Neural progenitor cell (in vitro differentiated cells): ENCODE measurements at regions not wholly inside any gene's neighbourhood (a gene's known extent, or its start where the extent isn't known, plus 50 kb on each side); places are given as distances from the start of the nearest gene placed in this dataset.

Experiments used
- DNase-seq: peaks from one replicate; pipeline ENCODE4 v3.0.0-alpha.2; 2016; ENCODE audit warnings: low spot score
- H2AFZ ChIP-seq: fragments of 200-600 bp; sonication (generic); replicated peaks from 2 replicates; pipeline ENCODE4 v1.6.1; 2016; ENCODE audit warnings: antibody characterized with exemption
- H3F3A ChIP-seq: fragments of 200-600 bp; sonication (generic); 2 replicates; pipeline ENCODE4 v1.6.1; 2016; ENCODE audit warnings: antibody characterized with exemption, low read depth
- H3K27ac ChIP-seq: fragments of 200-600 bp; sonication (generic); 2 replicates; pipeline ENCODE4 v1.5.1; 2016; ENCODE audit warnings: mild to moderate bottlenecking
- H3K27me3 ChIP-seq: fragments of 200-600 bp; sonication (generic); 2 replicates; pipeline ENCODE4 v1.6.1; 2016; ENCODE audit warnings: mild to moderate bottlenecking, moderate library complexity
- H3K36me3 ChIP-seq: fragments of 200-600 bp; sonication (generic); 2 replicates; pipeline ENCODE4 v1.5.1; 2016
- H3K4me1 ChIP-seq: fragments of 200-600 bp; sonication (generic); 2 replicates; pipeline ENCODE4 v1.6.1; 2016; ENCODE audit warnings: mixed run types
- H3K4me2 ChIP-seq: fragments of 200-600 bp; sonication (generic); 2 replicates; pipeline ENCODE4 v1.6.1; 2016
- H3K4me3 ChIP-seq: fragments of 200-600 bp; sonication (generic); 2 replicates; pipeline ENCODE4 v1.5.1; 2016
- H3K79me2 ChIP-seq: fragments of 200-600 bp; sonication (generic); 2 replicates; pipeline ENCODE4 v1.6.1; 2016; ENCODE audit warnings: low read depth
- H3K9ac ChIP-seq: fragments of 200-600 bp; sonication (generic); 2 replicates; pipeline ENCODE4 v1.6.1; 2016
- H3K9me3 ChIP-seq: fragments of 200-600 bp; sonication (generic); 2 replicates; pipeline ENCODE4 v1.5.1; 2016; ENCODE audit warnings: low read depth
- H4K20me1 ChIP-seq: fragments of 200-600 bp; sonication (generic); 2 replicates; pipeline ENCODE4 v1.6.1; 2016; ENCODE audit warnings: low read depth
- H3K27ac Mint-ChIP-seq: 3 replicates; pipeline ENCODE4 v1.8.0; 2021; ENCODE audit warnings: mixed read lengths
- H3K27me3 Mint-ChIP-seq: 2 replicates; pipeline ENCODE4 v1.8.0; 2022; ENCODE audit warnings: low read depth, mild to moderate bottlenecking, inconsistent platforms, moderate library complexity, mixed read lengths; ENCODE audit not compliant: insufficient read depth
- H3K36me3 Mint-ChIP-seq: 3 replicates; pipeline ENCODE4 v1.8.0; 2021; ENCODE audit warnings: mixed read lengths
- H3K4me1 Mint-ChIP-seq: 3 replicates; pipeline ENCODE4 v1.8.0; 2021; ENCODE audit warnings: mixed read lengths
- H3K4me3 Mint-ChIP-seq: 3 replicates; pipeline ENCODE4 v1.8.0; 2021; ENCODE audit warnings: mild to moderate bottlenecking, moderate library complexity, mixed read lengths
- H3K9me3 Mint-ChIP-seq: 3 replicates; pipeline ENCODE4 v1.8.0; 2020; ENCODE audit warnings: mixed read lengths
- CTCF ChIP-seq: fragments of 200-600 bp; sonication (generic); IDR thresholded peaks from 2 replicates; pipeline ENCODE4 v1.5.1; 2017; ENCODE audit warnings: antibody characterized with exemption, mild to moderate bottlenecking
- EZH2 ChIP-seq: fragments of 200-600 bp; sonication (generic); IDR thresholded peaks from 2 replicates; pipeline ENCODE4 v1.6.1; 2017; ENCODE audit warnings: antibody characterized with exemption, mild to moderate bottlenecking, moderate library complexity
- EZH2phosphoT487 ChIP-seq: fragments of 200-600 bp; sonication (generic); IDR thresholded peaks from 2 replicates; pipeline ENCODE4 v1.6.1; 2017; ENCODE audit warnings: antibody characterized with exemption

GRCh38 chr1:17915511-17916197 is 160.5 kb downstream of the ACTL8 start:
- Histone ChIP-seq H3K4me3 (no peak overlapping the region), H3F3A (peaks cover 1% of the 10 kb centered on the region), H4K20me1 (peaks cover 6% of the 10 kb centered on the region), H3K27ac (no peak overlapping the region), H2AFZ (no peak overlapping the region), H3K27me3 (peaks cover 15% of the 10 kb centered on the region), H3K4me2 (no peak overlapping the region), H3K79me2 (no peaks in the 10 kb centered on the region), H3K9me3 (no peaks in the 10 kb centered on the region), H3K9ac (no peak overlapping the region), H3K36me3 (no peaks in the 10 kb centered on the region), H3K4me1 (no peaks in the 10 kb centered on the region)
- no peak for TF ChIP-seq CTCF
- TF ChIP-seq EZH2phosphoT487: no peak
- no peak for TF ChIP-seq EZH2
- H3K4me3 Mint-ChIP-seq: no peak overlapping the region
- no peak for DNase-seq
- H3K9me3 Mint-ChIP-seq: no peaks in the 10 kb centered on the region
- no peaks in the 10 kb centered on the region for H3K36me3 Mint-ChIP-seq
- no peak overlapping the region for H3K27ac Mint-ChIP-seq
- no peaks in the 10 kb centered on the region for H3K4me1 Mint-ChIP-seq
- H3K27me3 Mint-ChIP-seq: peaks cover 27% of the 10 kb centered on the region

DNA sequence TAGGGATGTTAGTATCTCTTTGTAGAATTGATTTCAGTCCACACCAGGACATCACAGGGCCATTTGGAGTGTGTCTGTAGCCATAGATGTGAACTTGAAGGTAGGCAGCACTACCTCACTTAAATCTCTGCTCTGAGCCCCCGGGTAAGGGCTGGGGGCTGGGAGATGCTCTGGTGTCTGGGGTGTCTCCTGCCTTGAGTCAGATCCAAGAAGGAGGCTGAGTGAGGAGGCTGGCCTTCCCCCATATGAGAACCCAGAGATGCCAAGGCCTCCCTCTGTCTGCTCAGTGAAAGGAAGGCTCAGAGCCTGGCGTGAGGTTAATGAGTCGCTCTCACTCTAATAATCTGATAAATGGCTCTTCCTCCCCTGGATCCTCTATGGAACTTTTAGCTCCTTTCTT is 161.6 kb downstream of the ACTL8 start:
- Histone ChIP-seq H4K20me1 (peaks cover 6% of the 10 kb centered on the region), H3K9ac (no peak overlapping the region), H3F3A (no peaks in the 10 kb centered on the region), H3K27me3 (peaks cover 15% of the 10 kb centered on the region), H3K27ac (no peak overlapping the region), H3K79me2 (no peaks in the 10 kb centered on the region), H3K4me3 (no peak overlapping the region), H3K4me1 (no peaks in the 10 kb centered on the region), H3K9me3 (no peaks in the 10 kb centered on the region), H3K36me3 (no peaks in the 10 kb centered on the region), H3K4me2 (no peak overlapping the region), H2AFZ (no peak overlapping the region)
- TF ChIP-seq CTCF: no peak
- TF ChIP-seq EZH2: no peak
- no peak for TF ChIP-seq EZH2phosphoT487
- H3K4me3 Mint-ChIP-seq: no peak overlapping the region
- H3K36me3 Mint-ChIP-seq: no peaks in the 10 kb centered on the region
- no peaks in the 10 kb centered on the region for H3K9me3 Mint-ChIP-seq
- no peak overlapping the region for H3K27ac Mint-ChIP-seq
- no peaks in the 10 kb centered on the region for H3K4me1 Mint-ChIP-seq
- DNase-seq: no peak
- H3K27me3 Mint-ChIP-seq: peaks cover 25% of the 10 kb centered on the region

DNA sequence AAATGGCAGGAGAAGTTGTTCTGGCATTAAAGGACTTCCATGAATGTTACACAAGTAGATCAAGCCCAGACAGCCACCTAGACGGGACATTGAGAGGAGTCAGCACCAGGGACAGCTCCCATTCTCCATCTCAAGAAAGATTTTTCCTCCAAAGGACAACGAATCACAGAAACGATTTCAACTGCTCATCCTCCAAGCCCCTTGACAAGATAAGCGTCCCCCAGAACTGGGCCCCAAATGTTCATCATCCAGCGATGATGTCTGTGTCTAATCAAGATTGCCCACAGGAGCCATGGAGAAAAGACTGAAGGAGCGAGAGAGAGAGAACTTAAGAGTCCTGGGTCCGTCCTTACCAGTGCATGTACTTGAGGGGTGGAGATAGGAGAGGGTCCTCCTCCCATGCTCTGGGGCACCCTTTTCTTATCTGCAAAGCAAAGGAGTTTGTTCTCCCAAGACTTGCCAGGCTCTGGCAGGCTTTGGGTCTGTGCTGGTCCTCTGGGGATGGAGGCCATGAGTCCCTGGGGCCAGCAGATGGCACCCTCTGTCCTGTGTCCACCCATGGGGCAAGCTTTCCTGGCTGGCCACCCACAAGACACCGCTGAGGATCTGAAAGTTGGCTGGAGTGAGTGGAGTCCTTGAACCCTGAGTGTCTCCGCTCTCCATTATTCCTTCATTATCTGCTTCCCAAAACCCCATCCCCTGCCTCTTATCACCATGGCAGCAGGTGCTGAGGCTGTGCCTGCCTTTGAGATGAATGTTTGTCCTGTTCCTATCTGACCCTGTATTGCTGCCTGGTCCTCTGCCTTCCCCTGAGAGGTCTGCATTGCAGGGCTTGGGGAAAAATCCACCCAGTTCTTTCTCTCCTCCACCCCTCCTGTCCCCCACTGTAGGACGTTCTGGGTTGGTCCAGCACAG is 164.6 kb downstream of the ACTL8 start:
- H3K4me3 Mint-ChIP-seq: peak overlapping the region; percentile 0
- peaks cover 19% of the 10 kb centered on the region for H3K27me3 Mint-ChIP-seq

More for the DNA sequence above, 164.6 kb downstream of the ACTL8 start:
- Mint-ChIP-seq H3K27ac (no peak overlapping the region), H3K4me1 (no peaks in the 10 kb centered on the region), H3K36me3 (no peaks in the 10 kb centered on the region), H3K9me3 (no peaks in the 10 kb centered on the region)
- peaks cover 6% of the 10 kb centered on the region for H4K20me1 ChIP-seq
- H3K36me3 ChIP-seq: no peaks in the 10 kb centered on the region
- H3F3A ChIP-seq: no peaks in the 10 kb centered on the region
- H3K4me3 ChIP-seq: no peak overlapping the region
- peaks cover 15% of the 10 kb centered on the region for H3K27me3 ChIP-seq
- no peaks in the 10 kb centered on the region for H3K9me3 ChIP-seq
- no peak overlapping the region for H3K9ac ChIP-seq
- peak; percentile 84 for DNase-seq
- TF ChIP-seq EZH2phosphoT487: no peak
- peak; percentile 73 for TF ChIP-seq CTCF
- H3K79me2 ChIP-seq: no peaks in the 10 kb centered on the region
- H3K4me2 ChIP-seq: no peak overlapping the region
- no peaks in the 10 kb centered on the region for H3K4me1 ChIP-seq
- no peak overlapping the region for H3K27ac ChIP-seq
- H2AFZ ChIP-seq: no peak overlapping the region
